Effector memory CD4-positive, alpha-beta T cell (primary cell): ENCODE measurements at regions not wholly inside any gene's neighbourhood (a gene's known extent, or its start where the extent isn't known, plus 50 kb on each side); places are given as distances from the start of the nearest gene placed in this dataset.
"Not testable (repeated sequence)": the region's sequence is repeated elsewhere in the genome, so short reads cannot be mapped to it uniquely, and the experiment has no call there.

Experiments used
- DNase-seq, 3 donors: peaks; one replicate each; pipeline ENCODE4 v3.0.0-alpha.2; 2020
- H3K27ac ChIP-seq: 2 replicates; pipeline ENCODE4 v1.7.0; 2013; ENCODE audit warnings: mild to moderate bottlenecking, low read length, moderate library complexity; ENCODE audit not compliant: insufficient read depth, poor library complexity, severe bottlenecking
- H3K27me3 ChIP-seq: replicated peaks from 2 replicates; pipeline ENCODE4 v1.7.0; 2013; ENCODE audit warnings: mild to moderate bottlenecking, low read length; ENCODE audit not compliant: insufficient read depth, control insufficient read depth, poor library complexity, severe bottlenecking
- H3K36me3 ChIP-seq: 2 replicates; pipeline ENCODE4 v1.7.0; 2013; ENCODE audit warnings: mild to moderate bottlenecking, low read length, moderate library complexity; ENCODE audit not compliant: control insufficient read depth, insufficient read depth
- H3K4me1 ChIP-seq: 2 replicates; pipeline ENCODE4 v1.7.0; 2013; ENCODE audit warnings: low read length, mild to moderate bottlenecking; ENCODE audit not compliant: control insufficient read depth, insufficient read depth, poor library complexity, severe bottlenecking
- H3K4me3 ChIP-seq: 2 replicates; pipeline ENCODE4 v1.7.0; 2013; ENCODE audit warnings: low read length, low read depth, mild to moderate bottlenecking; ENCODE audit not compliant: insufficient read depth, poor library complexity, severe bottlenecking
- H3K9me3 ChIP-seq: 2 replicates; pipeline ENCODE4 v1.7.0; 2013; ENCODE audit warnings: mild to moderate bottlenecking, low read length, moderate library complexity; ENCODE audit not compliant: control insufficient read depth

- no peak for DNase-seq
- Histone ChIP-seq H3K4me1 (peaks cover under 1% of the 10 kb centered on the region), H3K36me3 (no peaks in the 10 kb centered on the region), H3K27me3 (no peaks in the 10 kb centered on the region), H3K4me3 (no peak overlapping the region), H3K27ac (no peak overlapping the region), H3K9me3 (no peaks in the 10 kb centered on the region)
These were observed 110.0 kb upstream of the MEF2A start for GRCh38 chr15:99455789-99456160.

- no peaks in the 10 kb centered on the region for H3K27me3 ChIP-seq
- H3K4me1 ChIP-seq: no peaks in the 10 kb centered on the region
- no peaks in the 10 kb centered on the region for H3K9me3 ChIP-seq
These were observed 101.6 kb upstream of the MEF2A start for GRCh38 chr15:99464137-99464536.

GRCh38 chr15:99466701-99467337 lies 99.0 kb upstream of the MEF2A start:
- no peak overlapping the region for H3K4me3 ChIP-seq
- H3K4me1 ChIP-seq: no peaks in the 10 kb centered on the region
- no peaks in the 10 kb centered on the region for H3K9me3 ChIP-seq
- H3K27me3 ChIP-seq: no peaks in the 10 kb centered on the region
- no peak for DNase-seq
- H3K27ac ChIP-seq: no peak overlapping the region
- H3K36me3 ChIP-seq: no peaks in the 10 kb centered on the region

More at GRCh38 chr15:99464137-99464536, 101.6 kb upstream of the MEF2A start:
- H3K36me3 ChIP-seq: no peaks in the 10 kb centered on the region
- no peak overlapping the region for H3K27ac ChIP-seq
- no peak for DNase-seq
- H3K4me3 ChIP-seq: no peak overlapping the region

GRCh38 chr15:99467338-99467720 lies 98.5 kb upstream of the MEF2A start:
- no peak overlapping the region for H3K27ac ChIP-seq
- no peaks in the 10 kb centered on the region for H3K4me1 ChIP-seq
- no peaks in the 10 kb centered on the region for H3K27me3 ChIP-seq
- H3K9me3 ChIP-seq: no peaks in the 10 kb centered on the region
- DNase-seq: no peak
- H3K4me3 ChIP-seq: no peak overlapping the region
- H3K36me3 ChIP-seq: no peaks in the 10 kb centered on the region

GRCh38 chr15:99467853-99468464 lies 97.8 kb upstream of the MEF2A start:
- no peaks in the 10 kb centered on the region for H3K36me3 ChIP-seq
- no peak overlapping the region for H3K27ac ChIP-seq
- no peaks in the 10 kb centered on the region for H3K27me3 ChIP-seq
- H3K9me3 ChIP-seq: no peaks in the 10 kb centered on the region
- H3K4me3 ChIP-seq: no peak overlapping the region
- DNase-seq: no peak
- H3K4me1 ChIP-seq: no peaks in the 10 kb centered on the region

GRCh38 chr15:99470204-99470603 lies 95.6 kb upstream of the MEF2A start:
- H3K27me3 ChIP-seq, H3K36me3 ChIP-seq, H3K27ac ChIP-seq, DNase-seq, H3K9me3 ChIP-seq, H3K4me1 ChIP-seq, H3K4me3 ChIP-seq: not testable (repeated sequence)

GRCh38 chr15:99472416-99473145 lies 93.2 kb upstream of the MEF2A start:
- Histone ChIP-seq H3K27ac (no peak overlapping the region), H3K36me3 (no peaks in the 10 kb centered on the region), H3K4me3 (no peak overlapping the region), H3K27me3 (no peaks in the 10 kb centered on the region), H3K4me1 (no peaks in the 10 kb centered on the region), H3K9me3 (no peaks in the 10 kb centered on the region)
- DNase-seq: no peak

GRCh38 chr15:99473981-99474906 lies 91.5 kb upstream of the MEF2A start:
- H3K9me3 ChIP-seq: no peaks in the 10 kb centered on the region
- H3K4me3 ChIP-seq: no peak overlapping the region
- H3K27me3 ChIP-seq: no peaks in the 10 kb centered on the region
- H3K36me3 ChIP-seq: no peaks in the 10 kb centered on the region
- DNase-seq: no peak
- H3K4me1 ChIP-seq: no peaks in the 10 kb centered on the region
- no peak overlapping the region for H3K27ac ChIP-seq

GRCh38 chr15:99474909-99475753 lies 90.7 kb upstream of the MEF2A start:
- H3K36me3 ChIP-seq: no peaks in the 10 kb centered on the region
- no peaks in the 10 kb centered on the region for H3K4me1 ChIP-seq
- no peaks in the 10 kb centered on the region for H3K27me3 ChIP-seq
- H3K4me3 ChIP-seq: no peak overlapping the region
- no peak overlapping the region for H3K27ac ChIP-seq
- no peak for DNase-seq
- no peaks in the 10 kb centered on the region for H3K9me3 ChIP-seq
